WTC11 (cell line): ENCODE measurements at regions not wholly inside any gene's neighbourhood (a gene's known extent, or its start where the extent isn't known, plus 50 kb on each side); places are given as distances from the start of the nearest gene placed in this dataset.

Experiments
- ATAC-seq: fragments of 200-7000 bp; cut with Tn5 transposase; 2 replicates; pipeline ENCODE4 v1.10.0; 2021; ENCODE audit warnings: mild to moderate bottlenecking, moderate library complexity
- CTCF ChIA-PET: fragments of 300-600 bp; sonication (Branson Sonifier 250); formaldehyde crosslinking; loops from one replicate; lab custom pipeline; 2021; ENCODE audit warnings: antibody characterized with exemption; lab: Charles Lee
- POLR2A ChIA-PET: fragments of 350-600 bp; sonication (Branson Sonifier 250); formaldehyde crosslinking; loops from one replicate; lab custom pipeline; 2021; ENCODE audit warnings: antibody characterized with exemption; lab: Charles Lee
- DNase-seq: peaks from one replicate; pipeline ENCODE4 v3.0.0; 2021; ENCODE audit warnings: low spot score
- H3K27ac Mint-ChIP-seq: 2 replicates; pipeline ENCODE4 v1.8.0; 2021; ENCODE audit warnings: mixed read lengths
- H3K27me3 Mint-ChIP-seq: 2 replicates; pipeline ENCODE4 v1.8.0; 2021; ENCODE audit warnings: low read depth, mild to moderate bottlenecking, moderate library complexity, mixed read lengths
- H3K36me3 Mint-ChIP-seq: 2 replicates; pipeline ENCODE4 v1.8.0; 2021; ENCODE audit warnings: mixed read lengths
- H3K4me1 Mint-ChIP-seq: 2 replicates; pipeline ENCODE4 v1.8.0; 2022; ENCODE audit warnings: mixed read lengths
- H3K4me3 Mint-ChIP-seq: 2 replicates; pipeline ENCODE4 v1.8.0; 2021; ENCODE audit warnings: mild to moderate bottlenecking, moderate library complexity, mixed read lengths
- H3K9me3 Mint-ChIP-seq: 2 replicates; pipeline ENCODE4 v1.8.0; 2021; ENCODE audit warnings: mixed read lengths
- AFF4 ChIP-seq: sonication (generic); formaldehyde crosslinking; IDR thresholded peaks from 2 replicates; pipeline ENCODE4 v1.8.1; 2023; ENCODE audit warnings: mild to moderate bottlenecking, missing genetic modification reagents, borderline replicate concordance
- ARID4B ChIP-seq: sonication (generic); formaldehyde crosslinking; IDR thresholded peaks from 2 replicates; pipeline ENCODE4 v1.8.0; 2023; ENCODE audit warnings: missing genetic modification reagents, mild to moderate bottlenecking, borderline replicate concordance
- CDX4 ChIP-seq: fragments of 250-450 bp; sonication (Bioruptor Pico); IDR thresholded peaks from 2 replicates; pipeline ENCODE4 v1.9.0; 2021; ENCODE audit warnings: moderate library complexity, mild to moderate bottlenecking, inconsistent platforms, borderline replicate concordance
- CTCF ChIP-seq: fragments of 200-600 bp; IDR thresholded peaks from 2 replicates; pipeline ENCODE4 v1.8.0; 2022; ENCODE audit warnings: antibody characterized with exemption
- ERG ChIP-seq: fragments of 250-450 bp; sonication (Bioruptor Pico); IDR thresholded peaks from 2 replicates; pipeline ENCODE4 v1.8.0; 2021; ENCODE audit warnings: mild to moderate bottlenecking
- FOXJ3 ChIP-seq: sonication (generic); formaldehyde crosslinking; IDR thresholded peaks from 2 replicates; pipeline ENCODE4 v1.9.0; 2021; ENCODE audit warnings: missing genetic modification reagents, mild to moderate bottlenecking, borderline replicate concordance
- FOXP4 ChIP-seq: sonication (generic); formaldehyde crosslinking; IDR thresholded peaks from 2 replicates; pipeline ENCODE4 v1.8.0; 2022; ENCODE audit warnings: mild to moderate bottlenecking, missing genetic modification reagents
- JAZF1 ChIP-seq: fragments of 250-450 bp; sonication (Bioruptor Pico); IDR thresholded peaks from 2 replicates; pipeline ENCODE4 v1.9.0; 2021; ENCODE audit warnings: moderate library complexity, mild to moderate bottlenecking, inconsistent platforms
- MAX ChIP-seq: sonication (generic); formaldehyde crosslinking; IDR thresholded peaks from 2 replicates; pipeline ENCODE4 v1.8.0; 2022; ENCODE audit warnings: mild to moderate bottlenecking, missing genetic modification reagents
- TCF7 ChIP-seq: sonication (generic); formaldehyde crosslinking; IDR thresholded peaks from 2 replicates; pipeline ENCODE4 v1.8.0; 2022; ENCODE audit warnings: mild to moderate bottlenecking, low read depth, missing genetic modification reagents, moderate library complexity
- ZBTB43 ChIP-seq: sonication (generic); formaldehyde crosslinking; IDR thresholded peaks from 2 replicates; pipeline ENCODE4 v1.8.1; 2023; ENCODE audit warnings: mild to moderate bottlenecking, missing genetic modification reagents

- no peak overlapping the region for H3K4me3 Mint-ChIP-seq
- POLR2A ChIA-PET: no interaction called here
- DNase-seq: peak; percentile 14
- H3K36me3 Mint-ChIP-seq: no peaks in the 10 kb centered on the region
- peak; percentile 94 for ATAC-seq
- CTCF ChIA-PET: interaction anchor here (1.1 kb wide), 1 partner anchor 166 kb away, joined by 4 read pairs; no protein-coding TSS in a partner anchor
- H3K9me3 Mint-ChIP-seq: no peaks in the 10 kb centered on the region
- TF ChIP-seq AFF4 (no peak), MAX (CRISPR knock-in tag) (no peak), JAZF1 (CRISPR knock-in tag) (no peak), ARID4B (CRISPR knock-in tag) (no peak), FOXJ3 (CRISPR knock-in tag) (no peak), CTCF (no peak)
- peaks cover 15% of the 10 kb centered on the region for H3K4me1 Mint-ChIP-seq
- H3K27ac Mint-ChIP-seq: peak overlapping the region; percentile 38
- H3K27me3 Mint-ChIP-seq: no peaks in the 10 kb centered on the region
Measured at GRCh38 chr4:63728480-63729177, 680.6 kb downstream of the TECRL start.

GRCh38 chr4:63717384-63717783 lies 691.9 kb downstream of the TECRL start:
- DNase-seq (no peak), ATAC-seq (peak; percentile 65)
- Mint-ChIP-seq H3K4me3 (no peak overlapping the region), H3K27me3 (no peaks in the 10 kb centered on the region), H3K9me3 (no peaks in the 10 kb centered on the region), H3K27ac (no peak overlapping the region), H3K4me1 (no peaks in the 10 kb centered on the region), H3K36me3 (no peaks in the 10 kb centered on the region)
- no peak for TF ChIP-seq JAZF1 (CRISPR knock-in tag)
- TF ChIP-seq CTCF: peak; percentile 22; the same call in 1 of the 2 replicates
- ChIA-PET POLR2A (no interaction called here), CTCF (no interaction called here)

- CTCF ChIA-PET: no interaction called here
- H3K9me3 Mint-ChIP-seq: no peaks in the 10 kb centered on the region
- POLR2A ChIA-PET: no interaction called here
- H3K36me3 Mint-ChIP-seq: no peaks in the 10 kb centered on the region
- no peak overlapping the region for H3K27ac Mint-ChIP-seq
- H3K27me3 Mint-ChIP-seq: no peaks in the 10 kb centered on the region
- ATAC-seq (no peak), DNase-seq (no peak)
- H3K4me3 Mint-ChIP-seq: no peak overlapping the region
- H3K4me1 Mint-ChIP-seq: peaks cover 8% of the 10 kb centered on the region
- TF ChIP-seq TCF7 (CRISPR knock-in tag) (no peak), ZBTB43 (CRISPR knock-in tag) (no peak), CDX4 (CRISPR knock-in tag) (no peak), ERG (no peak), FOXP4 (CRISPR knock-in tag) (no peak)
Measured at GRCh38 chr4:63708661-63709060, 700.6 kb downstream of the TECRL start.
